ENCODE measurements at regions not wholly inside any gene's neighbourhood (a gene's known extent, or its start where the extent isn't known, plus 50 kb on each side); places are given as distances from the start of the nearest gene placed in this dataset.
"Not testable (repeated sequence)": the region's sequence is repeated elsewhere in the genome, so short reads cannot be mapped to it uniquely, and the experiment has no call there.

GRCh38 chr13:94811753-94812152 is 99.4 kb upstream of the SOX21 start:
- Histone ChIP-seq H3K27me3 (no peaks in the 10 kb centered on the region), H3K4me1 (no peaks in the 10 kb centered on the region), H3K36me3 (no peaks in the 10 kb centered on the region), H3K4me3 (no peak overlapping the region), H3K9me3 (no peaks in the 10 kb centered on the region), H3K27ac (no peak overlapping the region)
- TF ChIP-seq POLR2A (IDR thresholded peaks at IDR 0.05) (no peak), EP300 (IDR thresholded peaks at IDR 0.05) (no peak), POLR2AphosphoS5 (IDR thresholded peaks at IDR 0.05) (no peak)
- TF ChIP-seq, protein P1, sequence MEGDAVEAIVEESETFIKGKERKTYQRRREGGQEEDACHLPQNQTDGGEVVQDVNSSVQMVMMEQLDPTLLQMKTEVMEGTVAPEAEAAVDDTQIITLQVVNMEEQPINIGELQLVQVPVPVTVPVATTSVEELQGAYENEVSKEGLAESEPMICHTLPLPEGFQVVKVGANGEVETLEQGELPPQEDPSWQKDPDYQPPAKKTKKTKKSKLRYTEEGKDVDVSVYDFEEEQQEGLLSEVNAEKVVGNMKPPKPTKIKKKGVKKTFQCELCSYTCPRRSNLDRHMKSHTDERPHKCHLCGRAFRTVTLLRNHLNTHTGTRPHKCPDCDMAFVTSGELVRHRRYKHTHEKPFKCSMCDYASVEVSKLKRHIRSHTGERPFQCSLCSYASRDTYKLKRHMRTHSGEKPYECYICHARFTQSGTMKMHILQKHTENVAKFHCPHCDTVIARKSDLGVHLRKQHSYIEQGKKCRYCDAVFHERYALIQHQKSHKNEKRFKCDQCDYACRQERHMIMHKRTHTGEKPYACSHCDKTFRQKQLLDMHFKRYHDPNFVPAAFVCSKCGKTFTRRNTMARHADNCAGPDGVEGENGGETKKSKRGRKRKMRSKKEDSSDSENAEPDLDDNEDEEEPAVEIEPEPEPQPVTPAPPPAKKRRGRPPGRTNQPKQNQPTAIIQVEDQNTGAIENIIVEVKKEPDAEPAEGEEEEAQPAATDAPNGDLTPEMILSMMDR (IDR thresholded peaks at IDR 0.05): no peak
- DNase-seq (ENCODE audit: low spot score in 2 of 2): no peak

DNA sequence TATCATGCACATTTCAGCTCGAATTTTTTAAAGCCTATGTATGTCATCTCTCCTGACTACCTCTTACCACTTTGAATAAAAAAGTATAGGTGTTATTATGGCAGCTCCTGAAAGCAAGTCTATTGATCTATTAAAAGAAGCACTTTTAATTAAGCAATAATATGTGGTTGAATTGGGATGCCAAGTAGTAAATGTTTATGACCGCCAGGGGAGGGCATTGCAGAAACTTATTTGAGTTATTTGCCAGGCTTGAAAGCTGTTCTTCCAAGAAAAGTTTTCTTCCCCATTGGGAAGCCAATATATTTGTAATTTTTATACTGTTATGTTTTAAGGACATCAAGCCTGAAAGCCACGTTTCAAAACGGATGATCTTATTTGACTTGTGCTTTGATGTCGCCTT is 88.1 kb upstream of the SOX21 start:
- Histone ChIP-seq H3K27me3 (no peaks in the 10 kb centered on the region), H3K27ac (no peak overlapping the region), H3K36me3 (no peaks in the 10 kb centered on the region), H3K4me3 (no peak overlapping the region), H3K9me3 (no peaks in the 10 kb centered on the region), H3K4me1 (no peaks in the 10 kb centered on the region)
- TF ChIP-seq, protein P1 (IDR thresholded peaks at IDR 0.05): peak in 1 of 2 donors; percentile 11
- TF ChIP-seq EP300 (IDR thresholded peaks at IDR 0.05): no peak
- DNase-seq (ENCODE audit: low spot score in 2 of 2): no peak
- WGBS: 42% methylated on average over 5 of the region's 5 CpGs

- Histone ChIP-seq H3K36me3 (no peaks in the 10 kb centered on the region), H3K27me3 (no peaks in the 10 kb centered on the region), H3K4me3 (no peak overlapping the region), H3K9me3 (no peaks in the 10 kb centered on the region), H3K27ac (no peak overlapping the region), H3K4me1 (no peaks in the 10 kb centered on the region)
- 61% methylated on average over 5 of the region's 5 CpGs for WGBS
- no peak for DNase-seq (ENCODE audit: low spot score in 2 of 2)
- TF ChIP-seq EP300 (IDR thresholded peaks at IDR 0.05) (no peak), POLR2AphosphoS5 (IDR thresholded peaks at IDR 0.05) (no peak)
These were observed 87.0 kb upstream of the SOX21 start for GRCh38 chr13:94799299-94799698.

DNA sequence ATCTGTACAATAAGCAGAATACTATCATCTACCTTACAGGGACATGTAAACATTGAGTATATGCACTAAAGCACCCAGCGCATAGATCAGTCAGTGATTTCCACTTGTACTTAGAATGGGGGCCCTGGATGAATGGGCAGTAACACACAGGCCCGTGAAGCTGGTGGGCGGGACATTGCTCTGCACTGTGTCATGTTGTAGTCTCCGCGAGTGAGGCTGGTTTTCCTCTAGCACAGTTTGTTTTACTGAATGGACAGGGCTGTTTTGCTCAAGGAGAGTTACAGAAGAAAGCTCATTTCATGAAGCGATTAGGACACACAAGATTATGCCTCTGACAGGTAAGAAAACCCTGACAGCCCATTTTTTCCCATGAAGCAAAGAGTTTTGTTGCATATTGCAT is 86.4 kb upstream of the SOX21 start:
- no peaks in the 10 kb centered on the region for H3K36me3 ChIP-seq
- H3K27ac ChIP-seq: no peak overlapping the region
- DNase-seq (ENCODE audit: low spot score in 2 of 2): no peak
- H3K4me1 ChIP-seq: no peaks in the 10 kb centered on the region
- no peak overlapping the region for H3K4me3 ChIP-seq
- WGBS: 87% methylated on average over 6 of the region's 6 CpGs
- H3K27me3 ChIP-seq: no peaks in the 10 kb centered on the region
- TF ChIP-seq POLR2AphosphoS5 (IDR thresholded peaks at IDR 0.05): no peak
- no peak for TF ChIP-seq POLR2A (IDR thresholded peaks at IDR 0.05)
- TF ChIP-seq EP300 (IDR thresholded peaks at IDR 0.05): no peak
- TF ChIP-seq, protein P1 (IDR thresholded peaks at IDR 0.05): no peak
- no peaks in the 10 kb centered on the region for H3K9me3 ChIP-seq

GRCh38 chr13:94795292-94795691 is 82.9 kb upstream of the SOX21 start:
- Histone ChIP-seq H3K27ac (no peak overlapping the region), H3K9me3 (no peaks in the 10 kb centered on the region), H3K4me1 (no peaks in the 10 kb centered on the region), H3K27me3 (no peaks in the 10 kb centered on the region), H3K4me3 (no peak overlapping the region), H3K36me3 (no peaks in the 10 kb centered on the region)
- TF ChIP-seq, protein P1 (IDR thresholded peaks at IDR 0.05): no peak
- no peak for TF ChIP-seq POLR2A (IDR thresholded peaks at IDR 0.05)
- TF ChIP-seq EP300 (IDR thresholded peaks at IDR 0.05): no peak
- no peak for TF ChIP-seq POLR2AphosphoS5 (IDR thresholded peaks at IDR 0.05)
- DNase-seq (ENCODE audit: low spot score in 2 of 2): no peak
- WGBS: 86% methylated on average over 7 of the region's 7 CpGs

DNA sequence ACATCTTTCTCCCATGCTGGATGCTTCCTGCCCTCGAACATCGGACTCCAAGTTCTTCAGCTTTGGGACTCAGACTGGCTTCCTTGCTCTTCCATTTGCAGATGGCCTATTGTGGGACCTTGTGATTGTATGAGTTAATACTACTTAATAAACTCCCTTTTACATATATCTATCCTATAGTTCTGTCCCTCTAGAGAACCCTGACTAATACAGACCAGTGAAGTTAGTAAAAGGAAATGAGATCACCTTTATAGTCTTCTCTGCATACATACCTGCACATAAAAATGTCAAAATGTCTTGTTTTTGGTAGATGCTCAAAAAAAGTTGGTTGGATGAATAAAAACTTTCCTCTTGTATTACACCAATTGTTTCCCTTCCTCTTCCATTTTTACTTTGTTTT is 73.9 kb upstream of the SOX21 start:
- 73% methylated on average over 2 of the region's 2 CpGs for WGBS
- DNase-seq (ENCODE audit: low spot score in 2 of 2): not testable (repeated sequence)

More for the DNA sequence above, 73.9 kb upstream of the SOX21 start:
- not testable (repeated sequence) for H3K36me3 ChIP-seq, H3K9me3 ChIP-seq, H3K27ac ChIP-seq, H3K4me1 ChIP-seq, H3K27me3 ChIP-seq, H3K4me3 ChIP-seq

Measured in suprapubic skin (tissue), 4 donors.